GM23248 (cell line): ENCODE measurements at regions not wholly inside any gene's neighbourhood (a gene's known extent, or its start where the extent isn't known, plus 50 kb on each side); places are given as distances from the start of the nearest gene placed in this dataset.

Source experiments
- EZH2 ChIP-seq: fragments of 200-600 bp; sonication (generic); IDR thresholded peaks from 2 replicates; pipeline ENCODE4 v1.6.1; 2018; ENCODE audit warnings: antibody characterized with exemption, mild to moderate bottlenecking; ENCODE audit not compliant: insufficient read depth, poor library complexity, severe bottlenecking
- EZH2phosphoT487 ChIP-seq: fragments of 200-600 bp; sonication (generic); IDR thresholded peaks from 2 replicates; pipeline ENCODE4 v1.6.1; 2018; ENCODE audit warnings: antibody characterized with exemption, moderate library complexity, mild to moderate bottlenecking, low read depth; ENCODE audit not compliant: insufficient read depth

DNA sequence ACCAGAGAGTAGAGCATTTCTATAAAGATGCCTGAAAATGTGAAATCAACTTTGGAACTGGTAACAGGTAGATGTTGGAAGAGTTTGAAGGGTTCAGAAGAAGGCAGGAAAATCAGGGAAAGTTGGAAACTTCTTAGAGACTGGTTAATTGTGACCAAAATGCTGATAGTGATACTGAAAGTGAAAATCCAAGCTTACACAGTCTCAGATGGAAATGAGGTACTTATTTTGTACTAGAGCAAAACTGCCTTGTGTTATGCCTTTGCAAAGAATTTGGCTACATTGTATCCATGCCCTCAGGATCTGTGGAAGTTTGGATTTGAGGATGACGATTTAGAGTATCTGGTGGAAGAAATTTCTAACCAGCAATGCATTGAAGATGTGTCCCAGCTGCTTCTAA lies 430.6 kb upstream of the KCND2 start:
- no peak for TF ChIP-seq EZH2
- no peak for TF ChIP-seq EZH2phosphoT487
